GM23248 (cell line): ENCODE measurements at regions not wholly inside any gene's neighbourhood (a gene's known extent, or its start where the extent isn't known, plus 50 kb on each side); places are given as distances from the start of the nearest gene placed in this dataset.

Source experiments
- EZH2 ChIP-seq: fragments of 200-600 bp; sonication (generic); IDR thresholded peaks from 2 replicates; pipeline ENCODE4 v1.6.1; 2018; ENCODE audit warnings: antibody characterized with exemption, mild to moderate bottlenecking; ENCODE audit not compliant: insufficient read depth, poor library complexity, severe bottlenecking
- EZH2phosphoT487 ChIP-seq: fragments of 200-600 bp; sonication (generic); IDR thresholded peaks from 2 replicates; pipeline ENCODE4 v1.6.1; 2018; ENCODE audit warnings: antibody characterized with exemption, moderate library complexity, mild to moderate bottlenecking, low read depth; ENCODE audit not compliant: insufficient read depth

GRCh38 chr6:12423832-12424231, 133.7 kb downstream of the EDN1 start:
- TF ChIP-seq EZH2phosphoT487 (no peak), EZH2 (no peak)
